ENCODE measurements at regions not wholly inside any gene's neighbourhood (a gene's known extent, or its start where the extent isn't known, plus 50 kb on each side); places are given as distances from the start of the nearest gene placed in this dataset.
"Not testable (repeated sequence)": the region's sequence is repeated elsewhere in the genome, so short reads cannot be mapped to it uniquely, and the experiment has no call there.

DNA sequence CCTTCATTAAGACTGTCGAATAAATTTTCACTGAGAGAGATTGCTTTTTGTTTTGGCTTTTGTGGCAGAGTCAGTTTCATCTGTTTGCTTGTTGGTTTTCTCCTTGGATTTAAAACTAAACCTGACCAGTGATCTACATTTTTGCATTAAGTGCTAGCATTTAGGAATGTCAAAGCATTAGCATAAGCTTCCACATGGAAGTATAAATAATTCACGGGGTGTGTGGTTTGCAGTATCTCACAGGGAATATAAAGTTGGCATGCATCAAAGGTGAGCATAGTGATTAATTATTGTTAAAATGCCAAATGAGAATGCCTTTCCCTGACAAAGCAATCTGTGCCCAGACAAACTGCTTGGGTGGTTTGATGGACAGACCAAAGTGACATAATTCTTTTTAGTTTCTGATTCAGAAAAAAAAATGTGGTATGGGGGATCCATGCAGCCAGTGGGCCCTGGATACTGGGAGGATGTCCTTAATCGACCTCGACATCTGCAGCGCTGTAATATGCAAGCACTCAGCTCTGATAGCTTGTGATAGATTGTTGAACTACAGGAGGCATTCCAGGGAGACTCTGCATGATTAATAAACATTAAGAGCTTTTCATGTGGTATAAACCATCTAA, 339.3 kb upstream of the POM121L12 start:
- DNase-seq, result no peak

DNA sequence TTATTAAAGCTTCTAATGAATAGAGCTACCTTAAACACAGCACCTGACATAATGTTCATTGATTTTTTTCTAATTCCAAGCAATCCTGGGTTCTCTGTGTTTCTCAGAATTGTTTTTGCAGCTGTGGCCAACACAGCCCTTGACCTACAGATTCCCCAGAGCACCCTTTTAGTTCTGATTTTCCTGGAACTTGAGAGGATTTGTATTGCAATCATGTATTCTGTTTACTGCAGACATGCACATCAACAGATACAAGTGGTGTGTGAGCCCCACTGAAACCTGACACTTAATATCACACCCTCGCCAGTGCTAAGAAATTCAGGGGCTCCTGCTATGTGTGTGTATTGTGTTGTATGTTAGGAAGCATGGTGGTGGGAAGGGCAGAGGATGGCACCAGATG, 344.2 kb upstream of the POM121L12 start:
- no peak for DNase-seq

- DNase-seq, result no peak
Measured at GRCh38 chr7:52689912-52690311, 345.5 kb upstream of the POM121L12 start.

DNA sequence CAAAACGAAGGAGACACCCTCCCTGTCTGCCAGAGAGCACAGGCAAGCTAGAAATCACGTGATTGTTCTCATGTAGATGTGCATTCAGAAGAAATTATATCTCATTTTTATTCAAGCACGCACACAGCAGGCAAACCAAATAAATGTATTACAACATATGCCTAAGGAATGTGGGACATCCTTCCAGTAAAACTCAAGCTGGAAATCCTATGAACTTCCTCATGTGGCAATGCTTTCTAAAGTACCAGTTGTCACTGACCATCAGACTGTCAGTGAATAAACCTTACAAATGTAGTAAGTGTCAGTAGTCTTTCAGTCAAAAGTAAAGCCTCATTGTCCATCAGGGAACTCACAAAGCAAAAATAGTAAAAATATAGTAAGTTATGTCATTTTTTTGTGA, 350.1 kb upstream of the POM121L12 start:
- no peak for DNase-seq

GRCh38 chr7:52684388-52684787, 351.0 kb upstream of the POM121L12 start:
- DNase-seq, result no peak

DNA sequence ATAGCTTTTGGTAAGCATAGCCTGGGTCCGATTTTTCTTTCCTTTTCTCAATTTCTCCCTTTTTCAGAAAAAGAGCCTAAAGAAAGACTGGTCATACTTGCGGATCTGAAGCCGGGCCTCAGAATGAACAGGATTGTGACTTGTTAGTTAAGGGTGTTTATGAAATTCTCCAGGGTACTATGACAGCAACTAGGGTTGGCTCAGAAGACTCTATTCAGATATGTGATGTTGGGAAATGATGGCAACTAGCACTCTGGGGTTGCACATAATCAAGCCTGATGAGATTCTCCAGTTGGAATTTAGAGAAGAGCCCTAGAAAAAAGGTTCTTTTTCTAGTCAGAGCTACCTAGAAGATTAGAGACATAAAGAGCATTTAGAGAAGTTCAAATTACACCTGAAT, 352.4 kb upstream of the POM121L12 start:
- DNase-seq, result no peak

- DNase-seq, result no peak
Measured at GRCh38 chr7:52670608-52671225, 364.7 kb upstream of the POM121L12 start.

- DNase-seq, result no peak
Measured at GRCh38 chr7:52669031-52669430, 366.4 kb upstream of the POM121L12 start.

DNA sequence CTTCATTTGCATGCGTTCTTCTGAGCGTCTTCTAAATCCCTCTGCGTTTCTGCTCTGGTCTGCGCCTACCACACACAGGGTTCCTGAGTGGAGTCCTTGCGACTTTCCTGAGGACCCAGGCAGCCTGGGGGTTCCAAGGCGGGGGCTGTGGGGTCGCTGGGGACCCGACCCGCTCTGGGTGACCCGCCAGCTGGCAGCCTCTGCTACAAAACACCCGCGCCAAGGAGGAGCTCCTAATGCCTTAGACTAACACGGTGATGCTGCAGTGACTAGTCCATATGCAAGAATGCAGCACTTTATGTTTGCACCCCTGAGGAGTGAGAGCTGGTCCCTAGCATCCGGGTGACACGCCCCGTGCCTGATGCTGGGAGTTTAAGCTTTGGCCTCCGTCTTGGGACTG, 367.0 kb upstream of the POM121L12 start:
- no peak for DNase-seq

DNA sequence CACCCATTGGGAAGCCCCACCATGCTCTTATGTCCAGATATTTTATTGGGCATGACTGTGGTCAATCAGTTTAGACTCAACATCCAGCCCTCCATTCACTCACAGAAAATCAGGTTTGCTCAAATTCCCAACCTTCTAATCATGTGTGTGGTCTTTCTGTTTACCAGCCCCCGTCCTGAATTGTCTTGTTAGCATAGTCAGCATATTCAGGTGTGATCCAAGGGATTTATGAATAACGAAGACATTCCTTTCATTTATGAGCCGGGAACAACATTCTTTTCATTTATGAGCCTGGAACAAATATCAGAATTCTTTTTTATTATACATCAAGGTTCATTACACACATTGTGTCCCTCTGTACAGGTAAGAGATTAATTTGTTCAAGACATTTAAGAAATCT, 376.3 kb upstream of the POM121L12 start:
- DNase-seq, result no peak

DNA sequence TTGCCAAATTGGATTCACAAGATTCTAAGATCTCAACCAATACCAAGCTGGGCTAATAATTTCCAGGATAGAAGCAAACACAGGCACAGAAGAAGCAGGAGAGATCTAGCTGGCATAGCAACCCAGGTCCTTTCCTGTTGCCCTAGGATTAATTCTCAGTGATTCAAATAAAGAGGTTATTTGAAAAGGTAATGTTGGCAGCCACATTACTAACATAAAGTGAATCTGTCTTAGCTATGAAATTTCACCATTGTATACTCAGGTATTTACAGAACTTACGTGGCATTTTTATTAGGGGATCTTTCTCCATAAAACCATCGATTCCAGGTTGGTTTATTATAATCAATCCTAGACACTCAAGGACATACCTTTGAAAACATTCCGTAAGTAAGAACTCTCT, 379.3 kb upstream of the POM121L12 start:
- DNase-seq, result no peak

DNA sequence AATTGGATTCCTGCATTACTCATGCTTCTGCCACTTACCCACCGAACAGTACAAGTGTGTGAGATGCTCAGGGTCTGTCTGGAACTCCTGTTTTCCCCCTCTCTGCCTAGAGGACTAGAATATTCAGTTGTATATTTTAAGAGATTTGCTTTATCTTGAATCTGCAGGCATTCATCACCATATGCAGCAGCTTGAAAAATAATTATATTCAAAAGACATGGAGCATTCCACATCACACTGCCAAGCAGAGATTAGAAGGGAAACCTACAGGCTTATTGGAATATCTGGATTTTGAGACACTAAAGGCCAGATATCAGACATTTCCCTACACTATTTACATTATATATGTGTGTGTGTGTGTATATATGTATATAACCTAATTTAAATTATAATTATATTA, 382.8 kb upstream of the POM121L12 start:
- DNase-seq, result no peak

DNA sequence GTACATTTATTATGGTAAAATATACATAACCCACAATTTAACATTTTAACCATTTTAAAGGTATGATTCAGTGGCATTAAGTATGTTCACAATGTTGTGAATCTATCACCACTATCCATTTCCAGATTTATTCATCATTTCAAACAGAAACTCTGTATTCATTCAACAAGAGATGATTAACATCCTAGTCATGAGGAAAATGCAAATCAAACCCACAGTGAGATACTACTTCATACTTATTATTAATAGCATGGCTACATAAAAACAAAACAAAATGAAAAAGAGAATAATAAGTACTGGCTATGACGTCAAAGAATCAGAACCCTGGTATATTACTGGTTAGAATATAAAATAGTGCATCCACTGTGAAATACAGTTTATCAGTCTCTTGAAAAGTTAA, 386.6 kb upstream of the POM121L12 start:
- no peak for DNase-seq

- DNase-seq, result no peak
Measured at GRCh38 chr7:52647046-52647445, 388.4 kb upstream of the POM121L12 start.

- no peak for DNase-seq
Measured at GRCh38 chr7:52639981-52640380, 395.5 kb upstream of the POM121L12 start.

DNA sequence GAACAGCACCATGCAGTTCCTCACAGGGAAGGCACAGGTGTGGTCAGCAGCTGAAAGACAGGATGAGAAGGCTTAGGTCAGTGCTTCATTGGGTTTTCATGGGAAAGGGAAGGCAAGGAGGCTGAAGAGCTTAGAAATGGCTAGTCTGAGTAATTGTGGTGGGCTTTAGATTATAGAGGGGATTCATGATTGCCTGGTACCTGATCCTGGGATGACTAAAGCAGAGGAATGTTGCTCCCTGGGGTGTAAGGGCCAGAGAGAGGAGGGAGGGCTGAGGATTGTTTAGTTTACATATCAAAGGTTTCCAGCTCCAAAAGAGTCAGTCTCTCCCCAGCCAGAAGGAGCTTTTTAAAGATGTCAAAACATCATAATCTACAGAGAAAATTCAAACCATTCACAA, 396.3 kb upstream of the POM121L12 start:
- no peak for DNase-seq

DNA sequence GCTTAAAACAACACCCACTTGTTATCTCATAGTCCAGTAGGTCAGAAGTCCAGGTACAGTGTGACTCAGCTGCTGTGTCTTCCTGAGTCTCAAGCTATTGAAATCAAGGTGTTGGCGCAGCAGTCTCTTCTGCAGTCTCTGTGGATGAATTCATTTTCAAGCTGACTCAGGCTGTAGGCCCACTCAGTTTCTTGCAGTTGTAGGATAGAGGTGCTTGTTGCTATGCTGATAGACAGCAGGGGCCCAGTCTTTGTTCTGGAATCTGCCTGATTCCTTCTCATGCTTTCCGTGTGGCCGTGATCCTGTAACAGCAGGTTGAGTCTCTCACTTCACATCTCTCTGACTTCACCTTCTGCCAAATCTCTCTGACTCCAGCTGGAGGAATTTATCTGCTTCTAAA, 400.4 kb upstream of the POM121L12 start:
- DNase-seq, result no peak

DNA sequence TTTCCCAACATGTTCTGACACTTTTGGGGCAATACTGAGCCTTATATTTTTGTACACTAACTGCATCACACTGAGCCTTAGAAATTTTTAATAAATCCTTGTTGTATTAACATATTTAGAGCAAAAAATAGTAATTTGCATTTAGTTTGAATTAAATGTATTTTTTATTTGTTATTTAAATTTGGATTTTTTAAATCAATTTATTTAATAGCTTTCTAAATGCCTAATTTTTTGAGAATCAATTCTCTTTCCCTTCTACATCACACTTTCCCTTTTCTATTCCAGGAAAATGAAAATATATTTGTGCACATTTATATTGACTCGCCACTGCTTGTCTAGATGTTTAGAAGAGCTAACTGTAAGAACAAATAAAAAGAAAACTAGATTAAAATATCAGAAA, 414.6 kb upstream of the POM121L12 start:
- no peak for DNase-seq

DNA sequence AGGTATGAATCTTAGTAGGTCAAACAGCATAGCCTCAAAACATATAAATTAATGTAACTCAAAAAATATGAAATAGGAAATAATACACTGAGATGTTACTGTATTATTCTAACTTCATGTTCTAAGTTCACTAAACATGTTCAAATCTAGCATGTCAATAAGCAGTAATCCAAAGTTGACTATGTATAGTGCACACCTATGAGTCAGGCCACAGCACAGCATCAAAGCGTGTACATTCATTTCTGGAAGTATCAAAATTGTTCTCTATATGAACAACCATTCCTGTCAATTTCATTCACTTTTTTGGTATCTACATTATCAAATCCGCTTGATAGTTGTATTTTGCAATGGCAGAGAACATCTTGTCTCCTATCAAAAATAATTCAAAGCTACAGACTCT, 418.9 kb upstream of the POM121L12 start:
- no peak for DNase-seq

DNA sequence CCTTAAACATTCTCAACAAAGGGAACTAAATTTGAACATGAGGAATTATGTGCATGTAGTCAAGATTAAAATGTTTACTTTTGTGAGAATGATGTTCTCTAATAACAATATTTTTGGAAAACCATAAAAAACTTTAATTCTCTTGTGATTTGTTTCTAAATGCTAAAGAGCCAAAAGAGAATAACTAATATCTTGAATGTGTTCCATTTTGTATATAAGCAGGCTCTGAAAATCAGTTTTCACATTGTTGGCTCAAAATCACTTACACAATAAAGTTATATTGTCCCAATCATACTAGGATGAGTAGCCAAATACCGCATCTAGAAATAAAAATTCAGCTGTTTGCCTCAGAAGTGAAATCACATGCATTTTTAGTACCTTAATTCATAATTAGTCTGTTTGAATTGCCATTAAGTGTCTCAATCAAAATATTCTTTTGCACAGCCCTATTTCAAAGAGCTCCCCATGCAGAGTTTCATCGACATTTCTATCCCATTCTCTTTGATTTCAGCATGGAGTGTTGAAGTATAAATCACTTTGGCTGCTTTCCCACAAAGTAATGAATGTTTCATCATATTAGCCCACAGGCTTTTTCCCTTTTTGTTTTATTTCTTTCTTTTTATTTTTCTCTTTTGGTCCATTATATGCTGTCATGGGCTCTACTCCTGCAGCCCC, 420.3 kb upstream of the POM121L12 start:
- DNase-seq, result no peak

DNA sequence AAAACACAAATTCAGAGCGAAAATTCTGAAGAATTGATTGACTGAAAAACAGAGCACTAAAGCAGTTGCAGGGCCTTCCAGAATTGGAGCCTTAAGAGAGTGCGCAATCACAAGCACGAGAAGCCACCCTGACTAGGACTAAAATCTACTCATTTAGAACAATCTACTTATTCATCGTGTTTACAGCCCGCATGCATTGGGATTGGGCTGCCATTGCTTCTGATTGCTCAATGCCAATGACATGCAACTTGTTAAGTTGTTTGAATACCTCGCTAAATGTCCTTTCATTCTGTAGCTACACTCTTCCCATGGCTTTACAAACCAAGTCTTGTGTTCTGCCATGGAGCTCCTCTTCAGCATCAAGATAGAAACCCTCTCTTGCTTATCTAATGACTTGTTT, 425.9 kb upstream of the POM121L12 start:
- DNase-seq, result no peak

GRCh38 chr7:52592698-52593097, 442.7 kb upstream of the POM121L12 start:
- DNase-seq, result no peak

DNA sequence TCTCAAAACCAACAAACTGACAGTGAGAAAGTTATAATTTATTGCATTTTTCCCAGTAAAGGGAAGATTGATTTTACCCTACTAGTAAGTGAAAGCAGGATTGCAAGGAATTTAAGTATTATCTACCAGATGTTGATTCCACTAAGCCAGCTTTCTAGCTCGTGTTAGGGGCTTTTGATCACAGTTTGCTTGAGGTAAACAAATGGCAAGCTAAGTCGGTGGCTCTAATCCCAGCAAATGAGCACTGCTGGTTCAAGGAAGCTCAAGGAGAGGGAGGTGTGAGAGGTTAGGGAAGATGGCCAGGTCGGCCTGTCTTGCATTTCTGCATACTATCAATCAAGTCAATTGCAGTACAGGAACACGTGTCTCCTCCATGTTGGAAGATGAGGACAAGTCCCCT, 448.7 kb upstream of the POM121L12 start:
- no peak for DNase-seq

DNA sequence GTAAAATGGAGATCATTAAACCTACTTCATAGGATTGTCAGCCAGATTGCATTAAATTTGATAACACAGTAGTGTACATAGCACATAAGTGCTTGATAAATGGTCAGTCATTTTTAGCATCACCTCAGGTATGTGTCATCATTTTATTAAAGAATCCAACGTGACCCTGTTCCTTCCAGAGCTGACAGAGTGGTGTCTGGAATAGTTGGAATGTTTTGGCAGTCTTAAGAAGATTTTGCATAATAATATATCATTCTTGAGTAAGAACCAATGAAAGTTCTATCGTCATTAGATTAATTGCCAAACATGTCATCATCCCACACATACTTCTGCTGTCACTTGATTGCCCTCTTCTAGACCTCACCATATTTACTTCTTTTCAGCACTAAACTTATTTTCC, 451.4 kb upstream of the POM121L12 start:
- no peak for DNase-seq

- not testable (repeated sequence) for DNase-seq
Measured at GRCh38 chr7:52573141-52573540, 462.3 kb upstream of the POM121L12 start.

Data from effector CD4-positive, alpha-beta T cell (primary cell).